HS-5 (cell line): ENCODE measurements at regions not wholly inside any gene's neighbourhood (a gene's known extent, or its start where the extent isn't known, plus 50 kb on each side); places are given as distances from the start of the nearest gene placed in this dataset.

ENCODE experiments used
- DNase-seq: peaks from one replicate; pipeline ENCODE4 v3.0.0-alpha.2; 2012; ENCODE audit warnings: low read depth

DNA sequence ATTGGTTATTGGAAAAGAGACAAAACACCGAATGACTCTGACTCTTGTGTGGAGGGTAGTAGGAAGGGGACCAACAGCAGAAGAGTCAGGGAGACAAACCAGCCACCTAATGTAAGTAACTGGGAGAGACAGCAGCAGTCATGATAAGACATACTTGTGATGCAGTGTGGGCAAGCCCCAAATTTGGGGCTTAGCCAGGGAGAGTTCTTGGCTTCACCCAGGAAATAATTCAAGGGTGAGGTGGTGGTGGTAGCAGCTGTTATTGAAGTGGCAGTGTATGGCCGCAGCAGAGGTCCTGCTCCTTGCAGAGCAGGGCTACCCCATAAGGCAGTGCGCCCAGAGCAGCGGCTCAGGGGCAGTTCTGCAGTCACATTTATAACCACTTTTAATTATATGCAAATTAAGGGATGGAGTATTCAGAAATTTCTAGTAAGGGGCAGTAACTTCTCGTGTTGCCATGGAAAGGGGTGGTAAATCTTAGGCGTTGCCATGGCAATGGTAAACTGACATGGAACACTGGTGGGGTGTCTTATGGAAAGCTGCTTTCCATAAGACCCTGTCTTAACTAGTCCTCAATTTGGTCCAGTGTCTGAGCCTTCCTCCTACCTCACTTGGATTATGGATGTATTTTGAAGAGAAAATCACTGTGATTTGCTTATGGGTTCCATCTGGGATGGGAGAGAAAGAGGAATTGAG lies 317.1 kb downstream of the PHKB start:
- DNase-seq, result no peak

GRCh38 chr16:47777220-47777619 lies 316.1 kb downstream of the PHKB start:
- no peak for DNase-seq

GRCh38 chr16:47774661-47775060 lies 313.5 kb downstream of the PHKB start:
- DNase-seq, result no peak

DNA sequence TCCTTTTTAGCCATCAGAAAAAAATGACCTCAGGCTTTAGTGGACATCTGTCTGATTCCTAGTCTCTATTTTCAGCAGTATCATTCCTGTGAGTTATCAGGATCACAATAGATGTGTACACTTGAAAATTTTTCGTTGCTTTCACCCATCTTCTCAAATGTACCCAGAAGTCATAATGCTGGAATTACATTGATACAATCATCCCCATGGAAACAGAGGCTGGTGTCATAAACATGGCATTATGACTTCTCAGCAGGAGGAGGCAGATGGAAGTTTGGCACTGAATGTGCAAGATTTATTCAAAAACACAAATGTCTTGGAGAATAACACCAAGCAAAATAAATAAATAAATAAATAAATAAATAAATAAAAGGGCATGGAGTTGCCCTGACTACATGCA lies 292.5 kb downstream of the PHKB start:
- DNase-seq, result no peak
